WTC11 (cell line): ENCODE measurements at regions not wholly inside any gene's neighbourhood (a gene's known extent, or its start where the extent isn't known, plus 50 kb on each side); places are given as distances from the start of the nearest gene placed in this dataset.

ENCODE experiments used
- ATAC-seq: fragments of 200-7000 bp; cut with Tn5 transposase; 2 replicates; pipeline ENCODE4 v1.10.0; 2021; ENCODE audit warnings: mild to moderate bottlenecking, moderate library complexity
- CTCF ChIA-PET: fragments of 300-600 bp; sonication (Branson Sonifier 250); formaldehyde crosslinking; loops from one replicate; lab custom pipeline; 2021; ENCODE audit warnings: antibody characterized with exemption; lab: Charles Lee
- POLR2A ChIA-PET: fragments of 350-600 bp; sonication (Branson Sonifier 250); formaldehyde crosslinking; loops from one replicate; lab custom pipeline; 2021; ENCODE audit warnings: antibody characterized with exemption; lab: Charles Lee
- DNase-seq: peaks from one replicate; pipeline ENCODE4 v3.0.0; 2021; ENCODE audit warnings: low spot score
- H3K27ac Mint-ChIP-seq: 2 replicates; pipeline ENCODE4 v1.8.0; 2021; ENCODE audit warnings: mixed read lengths
- H3K27me3 Mint-ChIP-seq: 2 replicates; pipeline ENCODE4 v1.8.0; 2021; ENCODE audit warnings: low read depth, mild to moderate bottlenecking, moderate library complexity, mixed read lengths
- H3K36me3 Mint-ChIP-seq: 2 replicates; pipeline ENCODE4 v1.8.0; 2021; ENCODE audit warnings: mixed read lengths
- H3K4me1 Mint-ChIP-seq: 2 replicates; pipeline ENCODE4 v1.8.0; 2022; ENCODE audit warnings: mixed read lengths
- H3K4me3 Mint-ChIP-seq: 2 replicates; pipeline ENCODE4 v1.8.0; 2021; ENCODE audit warnings: mild to moderate bottlenecking, moderate library complexity, mixed read lengths
- H3K9me3 Mint-ChIP-seq: 2 replicates; pipeline ENCODE4 v1.8.0; 2021; ENCODE audit warnings: mixed read lengths
- AR ChIP-seq: fragments of 250-450 bp; sonication (Bioruptor Pico); IDR thresholded peaks from 2 replicates; pipeline ENCODE4 v1.9.0; 2021; ENCODE audit warnings: mild to moderate bottlenecking
- ATF3 ChIP-seq: sonication (generic); formaldehyde crosslinking; conservative IDR thresholded peaks from 2 replicates; pipeline ENCODE4 v1.8.1; 2022; ENCODE audit warnings: mild to moderate bottlenecking, missing genetic modification reagents
- CBFB ChIP-seq: sonication (generic); formaldehyde crosslinking; IDR thresholded peaks from 2 replicates; pipeline ENCODE4 v1.8.1; 2022; ENCODE audit warnings: mild to moderate bottlenecking, low read depth, missing genetic modification reagents
- E2F5 ChIP-seq: sonication (generic); formaldehyde crosslinking; IDR thresholded peaks from 2 replicates; pipeline ENCODE4 v1.8.1; 2022; ENCODE audit warnings: mild to moderate bottlenecking, moderate library complexity, missing genetic modification reagents
- FOXP1 ChIP-seq: sonication (generic); formaldehyde crosslinking; IDR thresholded peaks from 2 replicates; pipeline ENCODE4 v1.8.0; 2022; ENCODE audit warnings: missing genetic modification reagents, mild to moderate bottlenecking, moderate library complexity, borderline replicate concordance
- GABPB1 ChIP-seq: sonication (generic); formaldehyde crosslinking; IDR thresholded peaks from 2 replicates; pipeline ENCODE4 v1.8.1; 2023; ENCODE audit warnings: mild to moderate bottlenecking, missing genetic modification reagents
- IRF1 ChIP-seq: sonication (generic); formaldehyde crosslinking; IDR thresholded peaks from 2 replicates; pipeline ENCODE4 v1.8.0; 2023; ENCODE audit warnings: missing genetic modification reagents
- IRF2 ChIP-seq: sonication (generic); formaldehyde crosslinking; IDR thresholded peaks from 2 replicates; pipeline ENCODE4 v1.8.0; 2022; ENCODE audit warnings: low read depth, missing genetic modification reagents, borderline replicate concordance
- JAZF1 ChIP-seq: fragments of 250-450 bp; sonication (Bioruptor Pico); IDR thresholded peaks from 2 replicates; pipeline ENCODE4 v1.9.0; 2021; ENCODE audit warnings: moderate library complexity, mild to moderate bottlenecking, inconsistent platforms
- NFATC4 ChIP-seq: fragments of 250-450 bp; sonication (Bioruptor Pico); IDR thresholded peaks from 2 replicates; pipeline ENCODE4 v1.9.0; 2021; ENCODE audit warnings: mild to moderate bottlenecking
- NR1H2 ChIP-seq: sonication (generic); formaldehyde crosslinking; IDR thresholded peaks from 2 replicates; pipeline ENCODE4 v1.9.0; 2021; ENCODE audit warnings: mild to moderate bottlenecking, moderate library complexity, missing genetic modification reagents
- RELA ChIP-seq: sonication (generic); formaldehyde crosslinking; IDR thresholded peaks from 2 replicates; pipeline ENCODE4 v1.8.1; 2022; ENCODE audit warnings: missing genetic modification reagents, mild to moderate bottlenecking, borderline replicate concordance
- SMAD4 ChIP-seq: sonication (generic); formaldehyde crosslinking; IDR thresholded peaks from 2 replicates; pipeline ENCODE4 v1.8.0; 2022; ENCODE audit warnings: mild to moderate bottlenecking, missing genetic modification reagents
- TEAD1 ChIP-seq: sonication (generic); formaldehyde crosslinking; IDR thresholded peaks from 2 replicates; pipeline ENCODE4 v1.8.0; 2022; ENCODE audit warnings: mild to moderate bottlenecking, missing genetic modification reagents
- TEAD4 ChIP-seq: sonication (generic); formaldehyde crosslinking; IDR thresholded peaks from 2 replicates; pipeline ENCODE4 v1.8.0; 2022; ENCODE audit warnings: mild to moderate bottlenecking, missing genetic modification reagents
- TP53 ChIP-seq: sonication (generic); formaldehyde crosslinking; IDR thresholded peaks from 2 replicates; pipeline ENCODE4 v1.8.1; 2023; ENCODE audit warnings: mild to moderate bottlenecking, missing genetic modification reagents
- ZNF138 ChIP-seq: sonication (generic); formaldehyde crosslinking; conservative IDR thresholded peaks from 2 replicates; pipeline ENCODE4 v1.8.1; 2022; ENCODE audit warnings: mild to moderate bottlenecking, moderate library complexity, missing genetic modification reagents
- ZNF317 ChIP-seq: sonication (generic); formaldehyde crosslinking; IDR thresholded peaks from 2 replicates; pipeline ENCODE4 v1.8.1; 2023; ENCODE audit warnings: low read depth, mild to moderate bottlenecking, moderate library complexity, missing genetic modification reagents, borderline replicate concordance
- ZNF423 ChIP-seq: fragments of 250-450 bp; sonication (Bioruptor Pico); IDR thresholded peaks from 2 replicates; pipeline ENCODE4 v2.1.2; 2022; ENCODE audit warnings: mild to moderate bottlenecking, moderate library complexity
- ZNF532 ChIP-seq: fragments of 250-450 bp; sonication (Bioruptor Pico); IDR thresholded peaks from 2 replicates; pipeline ENCODE4 v1.9.0; 2021; ENCODE audit warnings: mild to moderate bottlenecking, borderline replicate concordance

GRCh38 chr5:61245486-61245885, 83.2 kb upstream of the SMIM15 start:
- H3K4me3 Mint-ChIP-seq: no peak overlapping the region
- DNase-seq (no peak), ATAC-seq (no peak)
- CTCF ChIA-PET: interaction anchor here (0.6 kb wide), 1 partner anchor 110 kb away, joined by 3 read pairs; no protein-coding TSS in a partner anchor
- H3K36me3 Mint-ChIP-seq: no peaks in the 10 kb centered on the region
- H3K27me3 Mint-ChIP-seq: no peaks in the 10 kb centered on the region; the same call in 1 of the 2 replicates
- peaks cover 3% of the 10 kb centered on the region for H3K4me1 Mint-ChIP-seq
- POLR2A ChIA-PET: no interaction called here
- TF ChIP-seq TP53 (CRISPR knock-in tag) (no peak), ZNF317 (CRISPR knock-in tag) (no peak), CBFB (CRISPR knock-in tag) (no peak), TEAD4 (no peak), ATF3 (no peak), AR (CRISPR knock-in tag) (no peak), GABPB1 (CRISPR knock-in tag) (no peak), ZNF138 (no peak), IRF1 (CRISPR knock-in tag) (no peak)
- no peak overlapping the region for H3K27ac Mint-ChIP-seq
- H3K9me3 Mint-ChIP-seq: peaks cover 17% of the 10 kb centered on the region

GRCh38 chr5:61245936-61246335, 83.7 kb upstream of the SMIM15 start:
- POLR2A ChIA-PET: no interaction called here
- CTCF ChIA-PET: interaction anchor here (0.6 kb wide), 1 partner anchor 109 kb away, joined by 3 read pairs; no protein-coding TSS in a partner anchor
- DNase-seq (no peak), ATAC-seq (no peak)
- H3K27ac Mint-ChIP-seq: no peak overlapping the region
- TF ChIP-seq FOXP1 (CRISPR knock-in tag) (no peak), TEAD1 (no peak), TEAD4 (no peak), E2F5 (CRISPR knock-in tag) (no peak), NR1H2 (CRISPR knock-in tag) (no peak), SMAD4 (CRISPR knock-in tag) (no peak), ZNF138 (no peak)
- H3K27me3 Mint-ChIP-seq: no peaks in the 10 kb centered on the region; the same call in 1 of the 2 replicates
- H3K4me3 Mint-ChIP-seq: no peak overlapping the region
- H3K36me3 Mint-ChIP-seq: no peaks in the 10 kb centered on the region
- H3K9me3 Mint-ChIP-seq: peaks cover 17% of the 10 kb centered on the region
- H3K4me1 Mint-ChIP-seq: peaks cover 3% of the 10 kb centered on the region

- Mint-ChIP-seq H3K9me3 (peaks cover 13% of the 10 kb centered on the region; the same call in 1 of the 2 replicates), H3K27me3 (no peaks in the 10 kb centered on the region; the same call in 1 of the 2 replicates), H3K36me3 (no peaks in the 10 kb centered on the region), H3K27ac (no peak overlapping the region), H3K4me1 (peaks cover 3% of the 10 kb centered on the region), H3K4me3 (no peak overlapping the region)
- ATAC-seq (no peak), DNase-seq (no peak)
- POLR2A ChIA-PET: no interaction called here
- CTCF ChIA-PET: no interaction called here
- TF ChIP-seq JAZF1 (CRISPR knock-in tag) (no peak), RELA (CRISPR knock-in tag) (no peak), ZNF317 (CRISPR knock-in tag) (no peak), ZNF532 (no peak), ZNF423 (CRISPR knock-in tag) (no peak), NFATC4 (CRISPR knock-in tag) (no peak), ATF3 (no peak), IRF2 (CRISPR knock-in tag) (no peak), AR (CRISPR knock-in tag) (no peak)
Observed at GRCh38 chr5:61246768-61247307, 84.6 kb upstream of the SMIM15 start.
